H1 (cell line): ENCODE measurements at regions not wholly inside any gene's neighbourhood (a gene's known extent, or its start where the extent isn't known, plus 50 kb on each side); places are given as distances from the start of the nearest gene placed in this dataset.

Experiments
- CTCF ChIA-PET: fragments of 300-600 bp; sonication (Branson Sonifier 250); formaldehyde crosslinking; loops from one replicate; lab custom pipeline; 2021; ENCODE audit not compliant: partially characterized antibody; lab: Charles Lee
- POLR2A ChIA-PET: fragments of 300-600 bp; sonication (Branson Sonifier 250); formaldehyde crosslinking; loops from one replicate; lab custom pipeline; 2021; ENCODE audit warnings: inconsistent platforms; ENCODE audit not compliant: partially characterized antibody; lab: Charles Lee
- DNase-seq, 2 experiments: peaks; one replicate each; pipeline versions ENCODE4 v3.0.0 to v3.0.0-alpha.2; 2010 to 2022; ENCODE audit warnings: low spot score in 2 of 2, low read depth in 1 of 2, mixed read lengths in 1 of 2
- FAIRE-seq: peaks from 2 replicates; lab custom pipeline; 2011; peaks lifted over from hg19 to GRCh38; lab: Jason Lieb, UNC
- H2AFZ ChIP-seq: 2 replicates; pipeline ENCODE4 v1.8.1; 2012; ENCODE audit warnings: low read length, inconsistent platforms
- H2AK5ac ChIP-seq: 2 replicates; pipeline ENCODE4 v1.6.1; 2013; ENCODE audit warnings: low read depth, low read length
- H2BK120ac ChIP-seq: replicated peaks from 2 replicates; pipeline ENCODE3; 2013; ENCODE audit warnings: low read depth, low read length, inconsistent platforms
- H2BK12ac ChIP-seq: 2 replicates; pipeline ENCODE4 v1.6.1; 2013; ENCODE audit warnings: low read depth, low read length
- H2BK15ac ChIP-seq: 2 replicates; pipeline ENCODE4 v1.6.1; 2013; ENCODE audit warnings: low read length
- H2BK20ac ChIP-seq: 2 replicates; pipeline ENCODE4 v1.6.1; 2013; ENCODE audit warnings: low read length
- H2BK5ac ChIP-seq: 2 replicates; pipeline ENCODE4 v1.6.1; 2013; ENCODE audit warnings: low read depth, low read length
- H3K14ac ChIP-seq: 2 replicates; pipeline ENCODE4 v1.6.1; 2013; ENCODE audit warnings: inconsistent platforms; ENCODE audit not compliant: insufficient read length
- H3K18ac ChIP-seq: 2 replicates; pipeline ENCODE4 v1.6.1; 2013; ENCODE audit warnings: low read length; ENCODE audit errors: extremely low read depth
- H3K23ac ChIP-seq: 2 replicates; pipeline ENCODE4 v1.6.1; 2013; ENCODE audit warnings: inconsistent platforms; ENCODE audit not compliant: insufficient read length
- H3K23me2 ChIP-seq: 2 replicates; pipeline ENCODE4 v1.6.1; 2013; ENCODE audit warnings: low read depth, low read length
- H3K27ac ChIP-seq: 2 replicates; pipeline ENCODE4 v1.6.1; 2011; ENCODE audit warnings: low read depth, low read length, inconsistent platforms
- H3K27me3 ChIP-seq, 4 experiments: replicated peaks in 1 of 4; 1 replicate in 1 of 4; 2 replicates in 3 of 4; pipeline versions ENCODE4 v1.6.1 to v1.8.1; 2011 to 2013; ENCODE audit warnings: low read length in 3 of 4, mild to moderate bottlenecking in 3 of 4, inconsistent platforms in 2 of 4, mixed read lengths in 2 of 4, moderate library complexity in 1 of 4; ENCODE audit not compliant: control insufficient read depth in 3 of 4, insufficient read depth in 3 of 4; ENCODE audit errors: extremely low read depth in 1 of 4
- H3K36me3 ChIP-seq, 4 experiments: 2 replicates each; pipeline versions ENCODE4 v1.6.1 to v1.8.1; 2011 to 2013; ENCODE audit warnings: mild to moderate bottlenecking in 4 of 4, low read length in 3 of 4, moderate library complexity in 2 of 4, control low read depth in 1 of 4, inconsistent platforms in 1 of 4; ENCODE audit not compliant: insufficient read depth in 4 of 4, control insufficient read depth in 2 of 4
- H3K4ac ChIP-seq: replicated peaks from 2 replicates; pipeline ENCODE3; 2013; ENCODE audit warnings: low read length, low read depth, mixed read lengths, inconsistent platforms; ENCODE audit not compliant: insufficient read length
- H3K4me1 ChIP-seq, 4 experiments: replicated peaks in 1 of 4; 1 replicate in 1 of 4; 2 replicates in 3 of 4; pipeline versions ENCODE4 v1.6.1 to v1.8.1; 2011 to 2013; ENCODE audit warnings: low read length in 3 of 4, inconsistent platforms in 2 of 4, mixed read lengths in 1 of 4; ENCODE audit not compliant: insufficient read depth in 4 of 4, control insufficient read depth in 3 of 4
- H3K4me2 ChIP-seq, 2 experiments: 2 replicates each; pipeline versions ENCODE4 v1.6.1 to v1.8.1; 2011 to 2013; ENCODE audit warnings: low read depth in 2 of 2, low read length in 2 of 2, control low read depth in 1 of 2, inconsistent platforms in 1 of 2, mild to moderate bottlenecking in 1 of 2; ENCODE audit not compliant: insufficient read depth in 1 of 2
- H3K4me3 ChIP-seq, 4 experiments: fragments of 200-600, 300-600 bp in 1 of 4; sonication (generic), shearing (Covaris generic), sonication (Bioruptor Twin) in 1 of 4; 2 replicates each; pipeline versions ENCODE4 v1.5.1 to v1.8.1; 2011 to 2016; ENCODE audit warnings: low read length in 4 of 4, low read depth in 3 of 4, control low read depth in 2 of 4, inconsistent platforms in 2 of 4, mild to moderate bottlenecking in 2 of 4, mixed read lengths in 1 of 4, moderate library complexity in 1 of 4; ENCODE audit not compliant: insufficient read depth in 2 of 4; ENCODE audit errors: extremely low read depth in 1 of 4
- H3K56ac ChIP-seq: replicated peaks from 2 replicates; pipeline ENCODE3; 2013; ENCODE audit warnings: low read depth, mild to moderate bottlenecking, mixed read lengths, low read length, inconsistent platforms; ENCODE audit not compliant: insufficient read length
- H3K79me1 ChIP-seq: 2 replicates; pipeline ENCODE4 v1.6.1; 2013; ENCODE audit warnings: low read depth, low read length, control low read depth
- H3K79me2 ChIP-seq, 2 experiments: 2 replicates each; pipeline versions ENCODE4 v1.6.1 to v1.8.1; 2012 to 2013; ENCODE audit warnings: low read length in 2 of 2, mild to moderate bottlenecking in 2 of 2, inconsistent platforms in 1 of 2; ENCODE audit not compliant: insufficient read depth in 2 of 2, control insufficient read depth in 1 of 2
- H3K9ac ChIP-seq, 4 experiments: replicated peaks in 1 of 4; 1 replicate in 1 of 4; 2 replicates in 3 of 4; pipeline versions ENCODE4 v1.6.1 to v1.8.1; 2011 to 2013; ENCODE audit warnings: low read depth in 3 of 4, low read length in 3 of 4, control low read depth in 2 of 4, mild to moderate bottlenecking in 2 of 4, moderate library complexity in 2 of 4, inconsistent platforms in 1 of 4; ENCODE audit errors: extremely low read depth in 1 of 4
- H3K9me3 ChIP-seq, 2 experiments: 2 replicates each; pipeline versions ENCODE4 v1.6.1 to v1.8.1; 2012 to 2013; ENCODE audit warnings: mild to moderate bottlenecking in 2 of 2, moderate library complexity in 2 of 2, control low read depth in 1 of 2, inconsistent platforms in 1 of 2, low read depth in 1 of 2, low read length in 1 of 2, mixed read lengths in 1 of 2; ENCODE audit not compliant: insufficient read depth in 2 of 2
- H4K20me1 ChIP-seq, 2 experiments: replicated peaks in 1 of 2; 2 replicates each; pipeline versions ENCODE3 to v1.8.1; 2011 to 2013; ENCODE audit warnings: inconsistent platforms in 2 of 2, low read length in 2 of 2, mild to moderate bottlenecking in 1 of 2; ENCODE audit not compliant: insufficient read depth in 2 of 2, control insufficient read depth in 1 of 2
- H4K5ac ChIP-seq: 2 replicates; pipeline ENCODE4 v1.6.1; 2013; ENCODE audit warnings: low read length, low read depth, mixed read lengths, inconsistent platforms; ENCODE audit not compliant: insufficient read length
- H4K8ac ChIP-seq: 2 replicates; pipeline ENCODE4 v1.8.0; 2013; ENCODE audit warnings: mild to moderate bottlenecking, moderate library complexity, low read length, inconsistent platforms; ENCODE audit not compliant: insufficient read depth; ENCODE audit errors: extremely low read depth
- H4K91ac ChIP-seq: replicated peaks from 2 replicates; pipeline ENCODE3; 2013; ENCODE audit warnings: low read length, mixed read lengths, inconsistent platforms; ENCODE audit not compliant: insufficient read length
- SP1 ChIP-seq: IDR thresholded peaks from 2 replicates; pipeline ENCODE4 v1.6.1; 2011; ENCODE audit warnings: low read depth, low read length

DNA sequence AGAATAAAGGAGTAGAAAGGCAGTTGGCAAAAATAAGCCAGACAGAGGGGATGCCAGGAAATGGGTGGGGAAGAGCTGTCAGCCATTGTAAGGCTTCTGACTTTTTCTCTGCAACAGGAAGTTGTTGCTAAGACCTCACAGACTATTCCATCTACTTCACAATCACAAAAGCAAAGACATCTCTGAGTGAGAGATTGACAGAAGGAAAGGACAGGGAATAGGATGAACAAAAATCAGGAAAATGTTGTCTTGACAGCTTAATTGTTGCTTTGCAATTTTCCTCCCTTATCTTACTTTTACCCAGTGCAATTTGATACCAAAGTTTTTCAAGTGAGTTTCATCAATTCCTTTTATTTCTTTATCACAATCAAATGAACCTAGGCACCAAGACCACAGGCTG, 291.2 kb downstream of the CBLN4 start:
- no peak overlapping the region for H3K4me3 ChIP-seq
- no peaks in the 10 kb centered on the region for H3K36me3 ChIP-seq
- H3K18ac ChIP-seq: no peak overlapping the region
- no peaks in the 10 kb centered on the region for H3K79me1 ChIP-seq
- no peak overlapping the region for H2BK120ac ChIP-seq
- no peaks in the 10 kb centered on the region for H3K27me3 ChIP-seq
- H4K8ac ChIP-seq: no peak overlapping the region
- H2BK15ac ChIP-seq: no peak overlapping the region
- no peak overlapping the region for H3K4me2 ChIP-seq
- no peaks in the 10 kb centered on the region for H3K23me2 ChIP-seq
- no peak overlapping the region for H3K23ac ChIP-seq
- no peak overlapping the region for H3K27ac ChIP-seq
- H2AK5ac ChIP-seq: no peak overlapping the region
- H3K4ac ChIP-seq: no peak overlapping the region
- ChIA-PET CTCF (no interaction called here), POLR2A (no interaction called here)
- FAIRE-seq (no peak), DNase-seq (no peak)
- no peak overlapping the region for H2BK5ac ChIP-seq
- no peaks in the 10 kb centered on the region for H3K4me1 ChIP-seq
- no peak for TF ChIP-seq SP1
- H3K14ac ChIP-seq: no peak overlapping the region
- H4K20me1 ChIP-seq: no peaks in the 10 kb centered on the region
- H4K5ac ChIP-seq: no peak overlapping the region
- H3K9me3 ChIP-seq: no peaks in the 10 kb centered on the region; a peak in 2 of 4 replicates
- H3K9ac ChIP-seq: no peak overlapping the region
- H2BK12ac ChIP-seq: no peak overlapping the region
- peak overlapping the region; percentile 86 for H2AFZ ChIP-seq
- no peaks in the 10 kb centered on the region for H3K79me2 ChIP-seq
- H3K56ac ChIP-seq: no peak overlapping the region
- H4K91ac ChIP-seq: no peak overlapping the region
- no peak overlapping the region for H2BK20ac ChIP-seq
